ENCODE measurements at regions not wholly inside any gene's neighbourhood (a gene's known extent, or its start where the extent isn't known, plus 50 kb on each side); places are given as distances from the start of the nearest gene placed in this dataset.

- intact Hi-C loops (cut with DNase I): no loop called here
- no peaks in the 10 kb centered on the region for H3K36me3 ChIP-seq
- no peaks in the 10 kb centered on the region for H3K27me3 ChIP-seq
- no peaks in the 10 kb centered on the region for H3K9me3 ChIP-seq
- DNase-seq: no peak
- TF ChIP-seq POLR2A (IDR thresholded peaks at IDR 0.05) (no peak), CTCF (IDR thresholded peaks at IDR 0.05) (no peak)
- no peak overlapping the region for H3K4me3 ChIP-seq
- no peak overlapping the region for H3K27ac ChIP-seq
- WGBS, 2 donors: 57 to 77% methylated on average over 8 of the region's 8 CpGs
- no peaks in the 10 kb centered on the region for H3K4me1 ChIP-seq
These were observed 474.9 kb downstream of the EIPR1 start for GRCh38 chr2:2902547-2903281.

GRCh38 chr2:2901384-2902345 lies 476.0 kb downstream of the EIPR1 start:
- Histone ChIP-seq H3K27ac (no peak overlapping the region), H3K27me3 (no peaks in the 10 kb centered on the region), H3K4me1 (no peaks in the 10 kb centered on the region), H3K9me3 (no peaks in the 10 kb centered on the region), H3K4me3 (no peak overlapping the region), H3K36me3 (no peaks in the 10 kb centered on the region)
- intact Hi-C loops (cut with DNase I): no loop called here
- 31 to 44% methylated on average over 11 to 13 of the region's 13 CpGs for WGBS, 2 donors
- TF ChIP-seq POLR2A (IDR thresholded peaks at IDR 0.05) (no peak), CTCF (IDR thresholded peaks at IDR 0.05) (no peak)
- no peak for DNase-seq

- 39 to 40% methylated on average over 4 of the region's 4 CpGs for WGBS, 2 donors
- no peaks in the 10 kb centered on the region for H3K4me1 ChIP-seq
- intact Hi-C loops (cut with DNase I): no loop called here
These were observed 477.8 kb downstream of the EIPR1 start for GRCh38 chr2:2899826-2900225.

GRCh38 chr2:2898744-2899143 lies 478.9 kb downstream of the EIPR1 start:
- no peak overlapping the region for H3K4me3 ChIP-seq
- no peak for DNase-seq
- 56 to 65% methylated on average over 2 of the region's 2 CpGs for WGBS, 2 donors
- intact Hi-C loops (cut with DNase I): no loop called here
- no peaks in the 10 kb centered on the region for H3K4me1 ChIP-seq
- H3K9me3 ChIP-seq: no peaks in the 10 kb centered on the region
- TF ChIP-seq POLR2A (IDR thresholded peaks at IDR 0.05) (no peak), CTCF (IDR thresholded peaks at IDR 0.05) (no peak)
- H3K36me3 ChIP-seq: no peaks in the 10 kb centered on the region
- no peak overlapping the region for H3K27ac ChIP-seq
- no peaks in the 10 kb centered on the region for H3K27me3 ChIP-seq

More at GRCh38 chr2:2899826-2900225, 477.8 kb downstream of the EIPR1 start:
- H3K9me3 ChIP-seq: no peaks in the 10 kb centered on the region
- no peaks in the 10 kb centered on the region for H3K27me3 ChIP-seq
- TF ChIP-seq POLR2A (IDR thresholded peaks at IDR 0.05) (no peak), CTCF (IDR thresholded peaks at IDR 0.05) (no peak)
- no peak overlapping the region for H3K27ac ChIP-seq
- H3K4me3 ChIP-seq: no peak overlapping the region
- no peaks in the 10 kb centered on the region for H3K36me3 ChIP-seq
- DNase-seq: no peak

GRCh38 chr2:2896643-2897042 lies 481.0 kb downstream of the EIPR1 start:
- intact Hi-C loops (cut with DNase I): no loop called here
- TF ChIP-seq POLR2A (IDR thresholded peaks at IDR 0.05) (no peak), CTCF (IDR thresholded peaks at IDR 0.05) (no peak)
- DNase-seq: no peak
- Histone ChIP-seq H3K4me1 (no peaks in the 10 kb centered on the region), H3K9me3 (no peaks in the 10 kb centered on the region), H3K4me3 (no peak overlapping the region), H3K27me3 (no peaks in the 10 kb centered on the region), H3K36me3 (no peaks in the 10 kb centered on the region), H3K27ac (no peak overlapping the region)
- WGBS, 2 donors: 73 to 89% methylated on average over 7 of the region's 7 CpGs
